B cell (primary cell): ENCODE measurements at regions not wholly inside any gene's neighbourhood (a gene's known extent, or its start where the extent isn't known, plus 50 kb on each side); places are given as distances from the start of the nearest gene placed in this dataset.
"Not testable (repeated sequence)": the region's sequence is repeated elsewhere in the genome, so short reads cannot be mapped to it uniquely, and the experiment has no call there.

Experiments used
- ATAC-seq: fragments of 200-7000 bp; cut with Tn5 transposase; one replicate; pipeline ENCODE4 v1.10.0; 2021; ENCODE audit warnings: low read depth, mild to moderate bottlenecking, moderate number of reproducible peaks, moderate library complexity
- CTCF ChIA-PET: fragments of 350-600 bp; sonication (Branson Sonifier 250); formaldehyde crosslinking; loops from one replicate; lab custom pipeline; 2021; ENCODE audit warnings: antibody characterized with exemption, inconsistent platforms; lab: Charles Lee
- POLR2A ChIA-PET: fragments of 350-600 bp; sonication (Branson Sonifier 250); formaldehyde crosslinking; loops from one replicate; lab custom pipeline; 2021; ENCODE audit warnings: antibody characterized with exemption; lab: Charles Lee
- DNase-seq: peaks from one replicate; pipeline ENCODE4 v3.0.0; 2013
- H2AFZ ChIP-seq: 2 replicates; pipeline ENCODE4 v1.6.1; 2012; ENCODE audit warnings: mild to moderate bottlenecking, low read depth, low read length; ENCODE audit not compliant: insufficient read depth, poor library complexity, severe bottlenecking
- H3K27ac ChIP-seq, 2 donors: 1 replicate in 1 of 2; 2 replicates in 1 of 2; pipeline ENCODE4 v1.5.1; 2012 to 2013; ENCODE audit warnings: low read length in 2 of 2, mild to moderate bottlenecking in 2 of 2, moderate library complexity in 1 of 2
- H3K27me3 ChIP-seq, 4 experiments: fragments of 200-600 bp in 1 of 4; sonication (generic) in 1 of 4; replicated peaks in 1 of 4; 1 replicate in 2 of 4; 2 replicates in 2 of 4; pipeline versions ENCODE4 v1.6.1 to v1.7.0; 2013 to 2016; ENCODE audit warnings: low read length in 3 of 4, mild to moderate bottlenecking in 2 of 4, mixed read lengths in 1 of 4, moderate library complexity in 1 of 4; ENCODE audit not compliant: insufficient read depth in 4 of 4, control insufficient read depth in 3 of 4; ENCODE audit errors: control extremely low read depth in 1 of 4
- H3K36me3 ChIP-seq, 2 experiments: replicated peaks in 1 of 2; 1 replicate in 1 of 2; 2 replicates in 1 of 2; pipeline versions ENCODE4 v1.6.1 to v1.7.1; 2013; ENCODE audit warnings: low read length in 1 of 2; ENCODE audit not compliant: insufficient read depth in 2 of 2, control insufficient read depth in 1 of 2; ENCODE audit errors: control extremely low read depth in 1 of 2, extremely low read depth in 1 of 2
- H3K4me1 ChIP-seq, 2 donors: fragments of 200-600 bp in 1 of 2; sonication (generic) in 1 of 2; 1 replicate in 1 of 2; 2 replicates in 1 of 2; pipeline versions ENCODE4 v1.5.1 to v1.6.1; 2013 to 2017; ENCODE audit warnings: low read length in 2 of 2; ENCODE audit not compliant: control insufficient read depth in 2 of 2, insufficient read depth in 2 of 2
- H3K4me2 ChIP-seq: replicated peaks from 2 replicates; pipeline ENCODE3; 2012; ENCODE audit warnings: mild to moderate bottlenecking, low read depth, low read length; ENCODE audit not compliant: poor library complexity, severe bottlenecking
- H3K4me3 ChIP-seq, 5 experiments: fragments of 200-600 bp in 1 of 5; sonication (generic) in 1 of 5; 1 replicate in 3 of 5; 2 replicates in 2 of 5; pipeline versions ENCODE4 v1.5.1 to v1.7.0; 2011 to 2016; ENCODE audit warnings: low read length in 4 of 5, mild to moderate bottlenecking in 4 of 5, low read depth in 2 of 5, control low read depth in 1 of 5, moderate library complexity in 1 of 5; ENCODE audit not compliant: insufficient read depth in 1 of 5; ENCODE audit errors: control extremely low read depth in 1 of 5, extremely low read depth in 1 of 5
- H3K79me2 ChIP-seq: fragments of 200-600 bp; sonication (generic); one replicate; pipeline ENCODE4 v1.6.0; 2016; ENCODE audit warnings: low read length; ENCODE audit not compliant: control insufficient read depth, insufficient read depth
- H3K9ac ChIP-seq: fragments of 200-600 bp; sonication (generic); 2 replicates; pipeline ENCODE4 v1.6.1; 2017; ENCODE audit warnings: mild to moderate bottlenecking, low read length, moderate library complexity
- H3K9me3 ChIP-seq, 3 donors: one replicate each; pipeline versions ENCODE4 v1.6.1 to v1.7.1; 2013; ENCODE audit warnings: low read length in 2 of 3; ENCODE audit not compliant: control insufficient read depth in 2 of 3, insufficient read depth in 1 of 3; ENCODE audit errors: control extremely low read depth in 1 of 3
- H4K20me1 ChIP-seq: 2 replicates; pipeline ENCODE4 v1.6.0; 2012; ENCODE audit warnings: mild to moderate bottlenecking, low read length; ENCODE audit not compliant: insufficient read depth, control insufficient read depth, poor library complexity, severe bottlenecking
- H3K27ac Mint-ChIP-seq: one replicate; pipeline ENCODE4 v1.8.0; 2021; ENCODE audit warnings: mixed read lengths
- H3K27me3 Mint-ChIP-seq: one replicate; pipeline ENCODE4 v1.8.0; 2021; ENCODE audit warnings: mixed read lengths
- H3K4me1 Mint-ChIP-seq: one replicate; pipeline ENCODE4 v1.8.0; 2021; ENCODE audit warnings: mixed read lengths
- H3K4me3 Mint-ChIP-seq: one replicate; pipeline ENCODE4 v1.8.0; 2021; ENCODE audit warnings: mixed read lengths
- H3K9me3 Mint-ChIP-seq: one replicate; pipeline ENCODE4 v1.8.0; 2022; ENCODE audit warnings: mixed read lengths; ENCODE audit not compliant: insufficient read depth
- EZH2 ChIP-seq: IDR thresholded peaks from 2 replicates; pipeline ENCODE4 v1.6.1; 2012; ENCODE audit warnings: borderline replicate concordance, low read depth, mild to moderate bottlenecking, moderate library complexity, low read length; ENCODE audit not compliant: insufficient read depth, poor library complexity, severe bottlenecking
- WGBS: methylation state at CpG from one replicate; pipeline ENCODE4 v1.1.5; 2013; ENCODE audit warnings: missing lambda C conversion rate; ENCODE audit not compliant: insufficient coverage; 5-methylcytosine and 5-hydroxymethylcytosine counted together
- intact Hi-C: fragments of 100-400 bp; cut with micrococcal nuclease; formaldehyde crosslinking; loops from one replicate; pipeline ENCODE4 v1.10.0; 2022
- TF ChIP-seq, protein P1 (sequence below): fragments of 200-600 bp; IDR thresholded peaks from one replicate; pipeline ENCODE4 v1.8.0; 2022; ENCODE audit warnings: antibody characterized with exemption, mild to moderate bottlenecking

DNA sequence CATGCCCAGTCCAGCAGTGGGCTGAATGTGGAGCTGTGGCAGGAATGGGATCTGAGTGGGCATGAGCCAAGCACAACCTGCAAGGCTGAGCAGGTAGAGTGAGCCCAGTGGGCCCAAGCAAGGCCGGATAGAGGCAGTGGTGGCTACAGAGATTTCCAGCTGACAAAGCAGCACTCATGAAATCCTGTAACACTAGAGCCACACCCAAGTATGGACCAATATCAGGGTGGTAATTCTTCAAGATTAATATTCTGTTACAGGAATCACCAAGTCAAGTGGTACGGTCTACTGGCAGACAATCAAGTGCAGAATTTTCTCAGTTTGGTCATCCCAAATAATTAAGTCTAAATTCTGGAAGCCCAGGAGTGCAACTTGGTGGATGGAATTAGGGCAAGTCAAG is 132.4 kb upstream of the ENPEP start:
- DNase-seq = no peak
- no peaks in the 10 kb centered on the region for H3K4me1 ChIP-seq
- TF ChIP-seq, protein P1, sequence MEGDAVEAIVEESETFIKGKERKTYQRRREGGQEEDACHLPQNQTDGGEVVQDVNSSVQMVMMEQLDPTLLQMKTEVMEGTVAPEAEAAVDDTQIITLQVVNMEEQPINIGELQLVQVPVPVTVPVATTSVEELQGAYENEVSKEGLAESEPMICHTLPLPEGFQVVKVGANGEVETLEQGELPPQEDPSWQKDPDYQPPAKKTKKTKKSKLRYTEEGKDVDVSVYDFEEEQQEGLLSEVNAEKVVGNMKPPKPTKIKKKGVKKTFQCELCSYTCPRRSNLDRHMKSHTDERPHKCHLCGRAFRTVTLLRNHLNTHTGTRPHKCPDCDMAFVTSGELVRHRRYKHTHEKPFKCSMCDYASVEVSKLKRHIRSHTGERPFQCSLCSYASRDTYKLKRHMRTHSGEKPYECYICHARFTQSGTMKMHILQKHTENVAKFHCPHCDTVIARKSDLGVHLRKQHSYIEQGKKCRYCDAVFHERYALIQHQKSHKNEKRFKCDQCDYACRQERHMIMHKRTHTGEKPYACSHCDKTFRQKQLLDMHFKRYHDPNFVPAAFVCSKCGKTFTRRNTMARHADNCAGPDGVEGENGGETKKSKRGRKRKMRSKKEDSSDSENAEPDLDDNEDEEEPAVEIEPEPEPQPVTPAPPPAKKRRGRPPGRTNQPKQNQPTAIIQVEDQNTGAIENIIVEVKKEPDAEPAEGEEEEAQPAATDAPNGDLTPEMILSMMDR = no peak
- no peak for TF ChIP-seq EZH2
- intact Hi-C loops = no loop called here
- H3K4me3 ChIP-seq = no peak overlapping the region
- H4K20me1 ChIP-seq = no peaks in the 10 kb centered on the region
- peaks cover 0 to 8% (median 4%) of the 10 kb centered on the region in 3 donors for H3K9me3 ChIP-seq
- no peak overlapping the region for H3K9ac ChIP-seq
- no peak for ATAC-seq
- Mint-ChIP-seq H3K9me3 (peaks cover 3% of the 10 kb centered on the region), H3K4me3 (no peak overlapping the region), H3K4me1 (no peaks in the 10 kb centered on the region), H3K27ac (no peak overlapping the region), H3K27me3 (no peaks in the 10 kb centered on the region)
- ChIA-PET CTCF (no interaction called here), POLR2A (no interaction called here)
- no peaks in the 10 kb centered on the region for H3K79me2 ChIP-seq
- no peak overlapping the region for H3K4me2 ChIP-seq
- H3K36me3 ChIP-seq = no peaks in the 10 kb centered on the region
- 100% methylated on average over 1 of the region's 2 CpGs for WGBS
- no peak overlapping the region for H3K27ac ChIP-seq
- H2AFZ ChIP-seq = no peak overlapping the region
- peaks cover 0 to 5% (median 0%) of the 10 kb centered on the region in 4 experiments for H3K27me3 ChIP-seq

DNA sequence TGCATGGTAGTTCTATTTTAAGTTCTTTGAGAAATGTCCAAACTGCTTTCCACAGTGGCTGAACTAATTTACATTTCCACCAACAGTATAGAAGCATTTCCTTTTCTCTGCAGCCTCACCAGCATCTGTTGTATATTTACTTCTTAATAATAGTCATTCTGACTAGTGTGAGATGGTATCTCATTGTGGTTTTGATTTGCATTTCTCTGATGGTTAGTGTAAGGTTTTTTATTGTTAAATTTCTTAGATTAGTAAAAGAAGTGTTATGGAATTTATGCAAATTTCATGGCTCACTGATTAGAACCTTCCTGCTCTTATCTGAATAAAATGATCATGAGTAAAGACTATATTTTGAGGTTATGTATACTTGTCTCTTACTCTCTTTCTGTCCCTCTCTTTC is 134.8 kb upstream of the ENPEP start:
- CTCF ChIA-PET = not testable (repeated sequence)

More for the DNA sequence above, 134.8 kb upstream of the ENPEP start:
- H3K79me2 ChIP-seq, POLR2A ChIA-PET, H3K27me3 ChIP-seq, DNase-seq, H3K9ac ChIP-seq, H3K4me3 ChIP-seq, intact Hi-C loops, H3K4me1 ChIP-seq, H3K27ac ChIP-seq, H3K4me1 Mint-ChIP-seq, H3K27me3 Mint-ChIP-seq, ATAC-seq, H3K27ac Mint-ChIP-seq, H3K4me2 ChIP-seq, H3K9me3 ChIP-seq, H2AFZ ChIP-seq, H4K20me1 ChIP-seq, H3K4me3 Mint-ChIP-seq, H3K36me3 ChIP-seq, H3K9me3 Mint-ChIP-seq: not testable (repeated sequence)
